ENCODE measurements at regions not wholly inside any gene's neighbourhood (a gene's known extent, or its start where the extent isn't known, plus 50 kb on each side); places are given as distances from the start of the nearest gene placed in this dataset.

DNA sequence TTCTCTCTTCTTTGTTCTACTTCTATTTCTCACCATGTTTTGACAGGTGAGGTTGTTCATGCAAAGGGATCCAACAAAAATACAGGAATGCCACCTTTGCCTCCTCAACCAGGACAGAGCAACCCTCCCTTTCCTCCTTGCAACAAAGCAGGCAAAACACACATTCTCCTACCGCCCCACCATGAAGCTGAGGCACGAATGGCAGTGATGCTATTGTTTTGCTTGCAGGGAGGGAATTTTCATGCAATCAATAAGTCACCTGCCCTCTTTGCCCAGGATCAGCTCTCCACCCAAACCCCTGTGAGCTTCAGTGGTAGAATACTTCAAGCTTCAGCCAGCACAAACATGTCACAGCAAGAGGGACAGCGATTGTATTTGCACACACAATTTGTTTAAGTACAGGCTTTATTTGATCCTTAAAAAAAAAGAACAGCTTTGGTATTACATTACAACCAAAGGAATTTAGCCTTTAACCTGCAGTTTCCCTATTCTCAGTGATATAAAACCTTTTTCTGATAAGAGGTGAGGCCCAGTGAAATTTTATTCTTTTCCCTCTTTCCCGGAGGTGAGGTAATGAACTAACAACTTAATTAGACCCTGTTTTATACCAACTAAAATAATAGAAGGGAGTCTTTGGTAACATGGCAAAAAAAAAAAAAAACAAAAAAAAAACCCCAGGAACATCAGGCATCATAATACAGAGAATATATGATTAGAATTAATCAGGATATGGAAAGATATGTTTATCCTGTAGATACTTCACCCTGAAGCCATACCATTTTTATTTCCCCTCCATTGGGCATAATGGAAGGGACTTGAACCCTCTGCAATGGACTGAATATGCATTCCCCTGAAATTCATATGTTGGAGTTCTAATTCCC is 87.0 kb upstream of the EEA1 start:
- no peak for DNase-seq

GRCh38 chr12:93016752-93017350 is 87.8 kb upstream of the EEA1 start:
- no peak for DNase-seq

- no peak for DNase-seq
Observed at GRCh38 chr12:93018610-93019009, 89.5 kb upstream of the EEA1 start.

GRCh38 chr12:93019212-93019927 is 90.3 kb upstream of the EEA1 start:
- no peak for DNase-seq

GRCh38 chr12:93019975-93020630 is 91.0 kb upstream of the EEA1 start:
- DNase-seq: no peak

DNA sequence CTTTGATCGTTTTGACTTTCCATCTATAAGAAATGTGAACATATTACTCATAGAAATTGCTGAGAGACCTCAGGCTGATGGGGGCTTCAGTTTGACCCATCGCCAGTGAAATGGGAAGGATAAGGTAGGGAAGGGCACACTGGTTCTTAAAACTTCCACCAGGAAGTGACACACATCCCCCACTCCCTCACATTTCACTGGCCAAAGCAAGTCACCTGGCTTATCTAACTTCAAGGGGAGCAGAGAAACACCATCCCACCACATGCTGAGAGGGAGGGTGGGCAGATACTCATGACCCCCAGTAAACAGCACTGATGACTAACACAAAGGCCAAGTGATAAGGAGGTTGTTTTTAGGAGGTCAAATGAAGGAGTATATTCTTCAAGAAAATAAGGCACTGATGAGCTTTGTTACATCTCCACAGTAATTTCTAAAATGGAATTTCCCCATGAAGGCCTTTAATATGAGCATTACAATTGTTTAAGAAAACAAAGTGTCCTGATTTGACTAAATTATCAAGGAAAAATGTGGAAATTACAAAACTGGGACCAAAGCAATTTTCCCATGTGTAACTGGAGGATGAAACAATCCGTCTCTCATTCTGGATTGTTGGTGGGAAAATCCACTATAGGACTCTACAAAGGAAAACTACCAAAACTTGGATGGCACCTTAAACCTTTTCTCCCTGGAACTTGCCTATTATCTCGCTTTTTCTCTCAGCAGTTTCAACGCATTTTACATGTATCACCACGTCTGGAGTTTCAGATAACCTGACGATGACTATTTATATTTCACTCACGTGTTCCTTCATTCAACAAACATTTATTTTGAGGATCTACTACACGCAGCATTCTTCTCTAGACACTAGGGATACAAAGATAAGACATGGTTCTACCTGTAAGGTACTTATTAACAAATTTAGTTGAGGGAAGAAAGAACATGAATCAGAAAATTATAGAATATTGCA is 91.8 kb upstream of the EEA1 start:
- DNase-seq: no peak

- DNase-seq: no peak
Observed at GRCh38 chr12:93022603-93023340, 93.7 kb upstream of the EEA1 start.

DNA sequence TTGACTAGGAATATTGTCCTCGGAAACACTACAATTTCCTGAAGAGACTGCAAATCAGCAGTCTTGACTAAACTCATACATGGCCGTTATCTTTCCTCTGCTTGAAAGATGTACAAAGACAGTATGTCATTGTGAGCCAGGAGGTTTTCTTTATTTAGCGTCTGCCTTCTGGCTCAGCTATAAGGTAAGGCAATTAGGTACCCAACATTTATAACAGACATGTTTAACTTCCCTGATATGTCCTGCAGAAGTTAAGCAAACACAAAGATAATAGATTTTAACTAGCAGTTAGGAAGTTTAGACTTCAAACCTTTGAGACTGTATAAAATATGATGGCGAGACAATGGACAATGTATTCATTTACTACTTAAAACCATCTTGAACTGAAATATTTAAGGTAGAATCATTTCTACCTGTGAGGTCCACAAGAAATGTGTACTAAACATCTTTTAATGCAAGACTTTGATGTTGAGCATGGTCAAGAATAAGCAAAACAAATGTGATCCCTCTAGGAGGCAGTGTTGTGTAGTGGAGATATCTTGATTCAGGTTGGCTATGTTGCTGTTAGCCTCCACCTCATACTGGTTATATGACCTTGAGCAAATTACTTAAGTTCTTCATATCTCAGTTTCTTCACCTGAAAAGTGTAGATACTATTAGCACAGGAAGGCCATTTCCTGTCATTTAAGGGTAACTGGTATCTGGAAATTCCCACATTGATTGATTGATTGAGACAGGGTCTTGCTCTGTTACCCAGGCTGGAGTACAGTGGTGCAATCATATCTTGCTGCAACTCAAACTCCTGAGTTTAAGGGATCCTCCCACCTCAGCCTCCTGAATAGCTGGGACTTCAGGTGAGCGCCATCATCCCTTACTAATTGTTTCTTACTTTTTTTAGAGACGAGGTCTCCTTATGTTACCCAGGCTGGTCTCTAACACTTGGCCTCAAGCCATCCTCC is 96.3 kb upstream of the EEA1 start:
- no peak for DNase-seq

- no peak for DNase-seq
Observed at GRCh38 chr12:93027041-93027440, 97.9 kb upstream of the EEA1 start.

DNA sequence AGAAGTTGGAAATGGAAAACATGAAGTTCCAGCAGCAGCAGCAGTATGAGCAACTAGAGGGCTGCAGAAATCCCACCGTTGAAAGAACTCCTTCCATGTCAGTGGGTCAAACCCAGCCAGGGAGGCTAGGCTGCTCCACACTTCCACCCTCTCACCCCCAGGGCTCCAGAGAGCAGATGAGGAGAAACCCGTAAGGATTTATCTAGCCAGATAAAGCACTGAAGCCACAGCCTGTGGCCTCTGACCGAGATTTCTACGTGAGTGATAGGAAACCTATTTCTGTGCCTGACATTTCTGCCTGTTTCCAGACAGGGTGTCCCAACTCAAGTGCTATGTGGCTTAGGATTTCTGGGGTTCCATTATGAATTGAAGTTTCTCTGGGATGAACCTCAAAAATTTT is 100.0 kb upstream of the EEA1 start:
- no peak for DNase-seq

- DNase-seq: no peak
Observed at GRCh38 chr12:93031028-93031427, 101.9 kb upstream of the EEA1 start.

GRCh38 chr12:93032758-93033157 is 103.7 kb upstream of the EEA1 start:
- no peak for DNase-seq

DNA sequence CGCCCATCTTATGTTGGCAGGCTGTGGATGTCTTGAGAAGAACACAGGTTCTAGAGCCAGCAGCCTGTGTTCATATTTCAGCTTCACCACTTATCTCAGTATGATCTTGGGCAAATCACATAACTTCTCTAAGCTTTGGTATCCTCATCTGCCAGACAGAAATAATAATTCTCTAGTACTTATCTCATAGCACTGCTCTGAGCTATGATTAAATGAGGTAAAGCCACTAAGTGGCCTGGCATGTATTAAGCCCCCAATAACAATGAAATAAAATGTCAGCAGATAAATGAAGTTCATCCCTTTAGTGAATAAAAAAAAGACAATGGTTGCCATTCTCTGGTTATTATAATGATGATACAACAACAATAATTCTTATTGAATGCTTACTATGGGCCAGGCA is 104.9 kb upstream of the EEA1 start:
- DNase-seq: no peak

DNA sequence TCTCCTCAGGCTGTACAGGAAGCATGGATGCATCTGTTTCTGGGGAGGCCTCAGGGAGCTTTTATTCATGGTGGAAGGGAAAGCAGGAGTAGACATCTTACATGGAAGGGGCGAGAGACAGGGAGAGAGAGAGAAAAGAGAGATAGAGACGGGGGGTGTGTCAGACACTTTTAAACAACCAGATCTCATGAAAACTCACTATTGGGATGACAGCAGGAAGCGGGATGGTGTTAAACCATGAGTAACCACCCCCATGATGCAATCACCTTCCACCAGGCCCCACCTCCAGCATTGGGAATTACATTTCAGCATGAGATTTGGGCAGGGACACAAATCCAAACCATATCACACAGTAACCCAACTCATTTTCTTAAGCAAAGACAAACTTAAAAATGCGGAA is 110.0 kb upstream of the EEA1 start:
- DNase-seq: no peak

- no peak for DNase-seq
Observed at GRCh38 chr12:93039930-93040329, 110.8 kb upstream of the EEA1 start.

GRCh38 chr12:93040367-93040766 is 111.3 kb upstream of the EEA1 start:
- DNase-seq: no peak

GRCh38 chr12:93041416-93041815 is 112.3 kb upstream of the EEA1 start:
- DNase-seq: no peak

- no peak for DNase-seq
Observed at GRCh38 chr12:93042283-93042682, 113.2 kb upstream of the EEA1 start.

GRCh38 chr12:93042684-93043083 is 113.6 kb upstream of the EEA1 start:
- DNase-seq: no peak

DNA sequence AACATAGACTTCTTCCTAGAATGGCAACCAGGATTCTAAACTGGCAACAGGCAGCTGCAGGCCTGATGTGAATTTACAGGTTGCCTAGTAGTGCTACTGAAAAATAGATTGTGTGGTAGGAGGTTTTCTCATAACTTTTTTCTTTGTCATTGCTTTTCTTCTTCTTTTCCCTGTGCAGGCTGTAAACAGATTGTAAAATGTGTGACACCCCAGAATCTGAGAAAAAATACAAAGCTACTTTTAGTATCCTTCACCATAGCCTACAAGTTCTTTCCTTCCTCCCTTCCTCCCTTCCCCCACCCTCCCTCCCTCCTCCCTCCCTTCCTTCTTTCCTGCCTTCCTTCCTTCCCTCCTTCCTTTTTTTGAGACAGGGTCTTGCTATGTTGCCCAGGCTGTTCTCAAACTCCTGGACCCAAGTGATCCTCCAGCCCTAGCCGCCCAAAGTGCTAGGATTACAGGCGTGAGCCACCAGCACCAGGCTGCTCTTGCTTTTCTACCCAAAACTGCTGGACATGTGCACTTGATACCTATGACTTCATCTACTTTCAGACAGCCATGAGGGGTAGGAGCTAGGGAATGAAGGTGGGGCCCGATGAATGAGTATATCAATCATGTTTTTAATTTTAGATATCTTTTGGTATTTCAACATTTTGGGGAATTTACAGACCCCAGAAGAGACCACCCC is 114.2 kb upstream of the EEA1 start:
- DNase-seq: no peak

Data from right forelimb (tissue), 1 donor.